KMS-11 (cell line): ENCODE measurements at regions not wholly inside any gene's neighbourhood (a gene's known extent, or its start where the extent isn't known, plus 50 kb on each side); places are given as distances from the start of the nearest gene placed in this dataset.

Experiments used
- H2AFZ ChIP-seq: fragments of 200-600 bp; sonication (generic); 2 replicates; pipeline ENCODE4 v1.6.1; 2016; ENCODE audit warnings: antibody characterized with exemption, mixed run types, low read depth
- H3K27ac ChIP-seq: fragments of 200-600 bp; sonication (generic); 2 replicates; pipeline ENCODE4 v1.6.1; 2016; ENCODE audit warnings: mild to moderate bottlenecking, mixed run types
- H3K27me3 ChIP-seq: fragments of 200-600 bp; sonication (generic); 2 replicates; pipeline ENCODE4 v1.6.1; 2017; ENCODE audit warnings: mild to moderate bottlenecking, low read depth, mixed run types, moderate library complexity; ENCODE audit not compliant: insufficient read depth
- H3K36me3 ChIP-seq: fragments of 200-600 bp; sonication (generic); 2 replicates; pipeline ENCODE4 v1.6.1; 2017; ENCODE audit warnings: mild to moderate bottlenecking, mixed run types; ENCODE audit not compliant: insufficient read depth
- H3K4me1 ChIP-seq: fragments of 200-600 bp; sonication (generic); 2 replicates; pipeline ENCODE4 v1.6.1; 2016; ENCODE audit warnings: mild to moderate bottlenecking, low read depth, mixed run types; ENCODE audit not compliant: poor library complexity, severe bottlenecking
- H3K4me2 ChIP-seq: fragments of 200-600 bp; sonication (generic); 2 replicates; pipeline ENCODE4 v1.7.0; 2016; ENCODE audit warnings: mild to moderate bottlenecking, mixed run types
- H3K4me3 ChIP-seq: fragments of 200-600 bp; sonication (generic); IDR thresholded peaks from 2 replicates; pipeline ENCODE4 v1.6.1; 2017; ENCODE audit warnings: low read depth, low read length, mixed read lengths; ENCODE audit not compliant: insufficient read depth
- H3K79me2 ChIP-seq: fragments of 200-600 bp; sonication (generic); 2 replicates; pipeline ENCODE4 v1.6.1; 2016; ENCODE audit warnings: low read depth, mixed run types; ENCODE audit not compliant: insufficient read depth
- H3K9ac ChIP-seq: fragments of 200-600 bp; sonication (generic); 2 replicates; pipeline ENCODE4 v1.6.1; 2016; ENCODE audit warnings: mild to moderate bottlenecking, mixed run types
- H4K20me1 ChIP-seq: fragments of 200-600 bp; sonication (generic); 2 replicates; pipeline ENCODE4 v1.6.1; 2016; ENCODE audit warnings: mild to moderate bottlenecking, mixed run types; ENCODE audit not compliant: insufficient read depth
- TF ChIP-seq, protein P1 (sequence below): fragments of 200-600 bp; sonication (generic); conservative IDR thresholded peaks from 2 replicates; pipeline ENCODE4 v1.6.1; 2017; ENCODE audit warnings: low read depth, mild to moderate bottlenecking, antibody characterized with exemption, low read length, moderate library complexity, mixed read lengths

- Histone ChIP-seq H2AFZ (no peak overlapping the region), H3K4me2 (no peak overlapping the region)
Measured at GRCh38 chr4:138087066-138087719, 155.0 kb downstream of the SLC7A11 start.

GRCh38 chr4:138086611-138087041 is 155.5 kb downstream of the SLC7A11 start:
- TF ChIP-seq, protein P1, sequence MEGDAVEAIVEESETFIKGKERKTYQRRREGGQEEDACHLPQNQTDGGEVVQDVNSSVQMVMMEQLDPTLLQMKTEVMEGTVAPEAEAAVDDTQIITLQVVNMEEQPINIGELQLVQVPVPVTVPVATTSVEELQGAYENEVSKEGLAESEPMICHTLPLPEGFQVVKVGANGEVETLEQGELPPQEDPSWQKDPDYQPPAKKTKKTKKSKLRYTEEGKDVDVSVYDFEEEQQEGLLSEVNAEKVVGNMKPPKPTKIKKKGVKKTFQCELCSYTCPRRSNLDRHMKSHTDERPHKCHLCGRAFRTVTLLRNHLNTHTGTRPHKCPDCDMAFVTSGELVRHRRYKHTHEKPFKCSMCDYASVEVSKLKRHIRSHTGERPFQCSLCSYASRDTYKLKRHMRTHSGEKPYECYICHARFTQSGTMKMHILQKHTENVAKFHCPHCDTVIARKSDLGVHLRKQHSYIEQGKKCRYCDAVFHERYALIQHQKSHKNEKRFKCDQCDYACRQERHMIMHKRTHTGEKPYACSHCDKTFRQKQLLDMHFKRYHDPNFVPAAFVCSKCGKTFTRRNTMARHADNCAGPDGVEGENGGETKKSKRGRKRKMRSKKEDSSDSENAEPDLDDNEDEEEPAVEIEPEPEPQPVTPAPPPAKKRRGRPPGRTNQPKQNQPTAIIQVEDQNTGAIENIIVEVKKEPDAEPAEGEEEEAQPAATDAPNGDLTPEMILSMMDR = no peak
- H3K79me2 ChIP-seq = no peaks in the 10 kb centered on the region
- H4K20me1 ChIP-seq = no peaks in the 10 kb centered on the region
- no peak overlapping the region for H3K4me3 ChIP-seq
- H3K4me2 ChIP-seq = no peak overlapping the region
- H2AFZ ChIP-seq = no peak overlapping the region
- H3K9ac ChIP-seq = no peak overlapping the region
- no peak overlapping the region for H3K27ac ChIP-seq
- H3K36me3 ChIP-seq = no peaks in the 10 kb centered on the region
- peaks cover 4% of the 10 kb centered on the region for H3K4me1 ChIP-seq
- H3K27me3 ChIP-seq = no peaks in the 10 kb centered on the region

More at GRCh38 chr4:138087066-138087719, 155.0 kb downstream of the SLC7A11 start:
- H3K9ac ChIP-seq = no peak overlapping the region
- no peaks in the 10 kb centered on the region for H4K20me1 ChIP-seq
- H3K4me1 ChIP-seq = peaks cover 4% of the 10 kb centered on the region
- no peak overlapping the region for H3K27ac ChIP-seq
- H3K36me3 ChIP-seq = no peaks in the 10 kb centered on the region
- TF ChIP-seq, protein P1 = no peak
- H3K79me2 ChIP-seq = no peaks in the 10 kb centered on the region
- no peaks in the 10 kb centered on the region for H3K27me3 ChIP-seq
- no peak overlapping the region for H3K4me3 ChIP-seq

GRCh38 chr4:138085736-138086305 is 156.3 kb downstream of the SLC7A11 start:
- peaks cover 4% of the 10 kb centered on the region for H3K4me1 ChIP-seq
- H4K20me1 ChIP-seq = no peaks in the 10 kb centered on the region
- no peak overlapping the region for H3K4me2 ChIP-seq
- no peak overlapping the region for H3K4me3 ChIP-seq
- no peak overlapping the region for H3K27ac ChIP-seq
- no peaks in the 10 kb centered on the region for H3K79me2 ChIP-seq
- H2AFZ ChIP-seq = no peak overlapping the region
- TF ChIP-seq, protein P1 = no peak
- no peaks in the 10 kb centered on the region for H3K36me3 ChIP-seq
- no peak overlapping the region for H3K9ac ChIP-seq
- no peaks in the 10 kb centered on the region for H3K27me3 ChIP-seq

DNA sequence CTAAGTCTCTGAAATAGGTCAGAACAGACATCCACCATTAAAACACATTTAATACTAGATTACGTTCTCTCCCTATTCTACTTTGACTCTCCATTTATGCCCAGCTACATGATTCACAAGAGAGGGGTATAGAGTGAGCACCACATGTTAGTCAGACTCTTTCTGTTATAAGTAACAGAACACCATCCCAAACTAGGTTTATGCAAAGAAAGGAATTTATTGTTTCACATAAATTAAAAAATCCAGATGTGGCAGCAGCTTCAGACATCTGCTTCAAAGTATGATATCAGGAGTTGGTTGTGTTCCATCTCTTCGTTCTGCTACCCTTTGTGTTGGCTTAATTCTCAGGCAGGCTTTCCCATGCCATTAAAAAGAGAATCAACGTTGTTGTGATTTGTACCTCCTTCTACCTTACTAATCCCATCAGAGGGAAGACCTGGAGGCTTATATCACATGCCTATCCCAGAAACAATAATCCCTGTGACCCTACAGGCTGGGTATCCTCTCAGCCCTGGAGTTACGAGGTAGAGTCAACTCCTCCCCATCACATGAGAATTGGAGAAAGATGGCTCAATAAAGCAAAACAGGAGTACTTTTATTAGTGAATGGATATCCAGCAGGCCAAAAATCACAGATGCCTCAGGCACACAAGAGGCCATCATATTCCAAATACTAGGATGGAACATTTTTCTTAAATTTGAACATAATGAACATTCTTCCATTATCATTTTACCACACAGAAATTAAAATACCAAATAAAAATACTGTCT is 163.2 kb downstream of the SLC7A11 start:
- no peak overlapping the region for H3K9ac ChIP-seq
- TF ChIP-seq, protein P1 = no peak
- no peaks in the 10 kb centered on the region for H4K20me1 ChIP-seq
- H3K4me3 ChIP-seq = no peak overlapping the region
- H3K36me3 ChIP-seq = no peaks in the 10 kb centered on the region
- no peak overlapping the region for H3K4me2 ChIP-seq
- H3K4me1 ChIP-seq = no peaks in the 10 kb centered on the region
- H2AFZ ChIP-seq = no peak overlapping the region
- no peaks in the 10 kb centered on the region for H3K27me3 ChIP-seq
- H3K79me2 ChIP-seq = no peaks in the 10 kb centered on the region
- H3K27ac ChIP-seq = no peak overlapping the region
